ENCODE measurements at regions not wholly inside any gene's neighbourhood (a gene's known extent, or its start where the extent isn't known, plus 50 kb on each side); places are given as distances from the start of the nearest gene placed in this dataset.

- ATAC-seq (no peak), DNase-seq (no peak)
- Histone ChIP-seq H3K4me1 (ENCODE audit: low read depth) (peaks cover 12% of the 10 kb centered on the region), H3K4me3 (no peak overlapping the region), H3K9me3 (peaks cover 7% of the 10 kb centered on the region), H3K36me3 (ENCODE audit: low read depth) (no peaks in the 10 kb centered on the region)
- intact Hi-C loops (cut with DNase I, micrococcal nuclease): no loop called here
- no peak for TF ChIP-seq CTCF (IDR thresholded peaks at IDR 0.05)
Observed at GRCh38 chr9:630817-631216, 210.7 kb upstream of the DMRT1 start.

GRCh38 chr9:631596-631995, 209.9 kb upstream of the DMRT1 start:
- Histone ChIP-seq H3K36me3 (ENCODE audit: low read depth) (no peaks in the 10 kb centered on the region), H3K9me3 (peaks cover 7% of the 10 kb centered on the region), H3K4me3 (no peak overlapping the region), H3K4me1 (ENCODE audit: low read depth) (peaks cover 12% of the 10 kb centered on the region)
- TF ChIP-seq CTCF (IDR thresholded peaks at IDR 0.05): no peak
- DNase-seq (no peak), ATAC-seq (no peak)
- intact Hi-C loops (cut with DNase I, micrococcal nuclease): no loop called here

GRCh38 chr9:633461-633860, 208.0 kb upstream of the DMRT1 start:
- Histone ChIP-seq H3K4me1 (ENCODE audit: low read depth) (peaks cover under 1% of the 10 kb centered on the region), H3K9me3 (peaks cover 7% of the 10 kb centered on the region), H3K4me3 (no peak overlapping the region), H3K36me3 (ENCODE audit: low read depth) (no peaks in the 10 kb centered on the region)
- TF ChIP-seq CTCF (IDR thresholded peaks at IDR 0.05): no peak
- no peak for ATAC-seq
- intact Hi-C loops (cut with DNase I, micrococcal nuclease): no loop called here
- no peak for DNase-seq

- H3K4me3 ChIP-seq: no peak overlapping the region
- intact Hi-C loops (cut with DNase I, micrococcal nuclease): no loop called here
- TF ChIP-seq CTCF (IDR thresholded peaks at IDR 0.05): no peak
- peaks cover 7% of the 10 kb centered on the region for H3K9me3 ChIP-seq
- DNase-seq: no peak
- H3K4me1 ChIP-seq (ENCODE audit: low read depth): no peaks in the 10 kb centered on the region
- no peak for ATAC-seq
- no peaks in the 10 kb centered on the region for H3K36me3 ChIP-seq (ENCODE audit: low read depth)
Observed at GRCh38 chr9:636931-637591, 204.4 kb upstream of the DMRT1 start.

DNA sequence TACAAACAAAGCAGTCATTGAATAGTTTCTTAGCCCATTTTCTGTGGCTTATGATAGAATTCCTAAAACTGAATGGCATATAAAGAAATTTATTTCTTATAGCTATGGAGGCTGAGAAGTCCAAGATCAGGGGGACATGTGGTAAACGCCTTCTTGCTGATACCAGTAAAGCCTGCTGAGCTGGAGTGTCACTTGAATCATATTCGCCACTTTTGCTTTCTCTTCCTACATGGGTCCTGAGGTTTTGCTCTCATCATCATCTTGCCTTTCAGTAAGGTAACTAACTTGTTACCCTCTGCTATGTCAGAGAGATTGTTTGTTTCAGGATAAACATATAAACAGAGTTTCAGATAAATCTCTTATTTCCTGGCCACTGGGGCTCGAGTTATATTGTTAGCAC, 203.3 kb upstream of the DMRT1 start:
- DNase-seq (no peak), ATAC-seq (no peak)
- no peaks in the 10 kb centered on the region for H3K36me3 ChIP-seq (ENCODE audit: low read depth)
- no peak for TF ChIP-seq CTCF (IDR thresholded peaks at IDR 0.05)
- no peak overlapping the region for H3K4me3 ChIP-seq
- intact Hi-C loops (cut with DNase I, micrococcal nuclease): no loop called here
- no peaks in the 10 kb centered on the region for H3K4me1 ChIP-seq (ENCODE audit: low read depth)
- peaks cover 7% of the 10 kb centered on the region for H3K9me3 ChIP-seq

GRCh38 chr9:642014-642413, 199.5 kb upstream of the DMRT1 start:
- H3K4me1 ChIP-seq (ENCODE audit: low read depth): no peaks in the 10 kb centered on the region
- intact Hi-C loops (cut with DNase I, micrococcal nuclease): no loop called here
- DNase-seq (no peak), ATAC-seq (no peak)
- no peaks in the 10 kb centered on the region for H3K9me3 ChIP-seq
- no peak for TF ChIP-seq CTCF (IDR thresholded peaks at IDR 0.05)
- no peak overlapping the region for H3K4me3 ChIP-seq
- H3K36me3 ChIP-seq (ENCODE audit: low read depth): no peaks in the 10 kb centered on the region
